ACHN (cell line): ENCODE measurements at regions not wholly inside any gene's neighbourhood (a gene's known extent, or its start where the extent isn't known, plus 50 kb on each side); places are given as distances from the start of the nearest gene placed in this dataset.

Experiments used
- DNase-seq: peaks from one replicate; pipeline ENCODE4 v3.0.0-alpha.2; 2015
- in situ Hi-C: cut with HindIII; loops from 2 replicates; pipeline ENCODE4 v1.10.0; 2017; ENCODE audit warnings: low sequenced_read_pairs, low pct_ligation_motif_present, low pct_unique_long_range_greater_than_20kb

DNA sequence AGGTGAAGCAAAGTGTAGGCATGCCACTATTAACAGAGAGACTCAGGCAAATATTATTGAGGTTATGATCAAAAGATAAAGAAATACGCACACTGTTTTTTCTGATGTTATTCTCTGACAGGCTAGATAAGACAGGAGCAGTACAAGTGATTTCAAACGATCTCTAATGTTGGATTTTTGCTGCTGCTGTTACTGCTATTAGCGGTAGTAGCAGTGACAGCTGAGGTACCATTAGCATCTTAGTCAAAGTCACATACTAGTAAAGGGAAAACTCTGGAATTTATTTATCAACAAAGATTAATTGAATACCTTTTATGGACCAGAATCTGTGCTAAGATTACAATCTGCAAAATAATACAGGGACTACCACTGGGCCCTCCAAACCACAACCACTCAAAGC lies 362.4 kb upstream of the CDH6 start:
- in situ Hi-C loops: no loop called here
- no peak for DNase-seq

DNA sequence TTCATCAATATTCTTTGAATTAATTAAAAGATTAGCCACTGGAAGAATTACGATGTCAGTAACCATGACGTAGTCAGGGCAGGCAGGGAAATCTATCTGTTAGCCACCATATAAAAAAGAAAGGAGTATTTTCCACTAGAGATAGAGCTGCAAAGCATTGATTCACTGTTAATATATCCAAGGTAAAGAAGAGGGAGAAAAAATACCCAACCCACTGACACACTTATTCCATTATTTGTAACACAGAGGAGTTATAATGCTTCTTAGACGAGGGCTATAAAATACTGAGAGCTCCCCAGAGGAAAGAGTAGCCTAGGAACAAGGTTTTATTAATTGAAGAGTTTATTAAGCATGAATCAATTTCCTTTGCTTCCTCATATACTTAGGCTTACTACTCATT lies 382.2 kb upstream of the CDH6 start:
- in situ Hi-C loops: no loop called here
- DNase-seq: no peak

DNA sequence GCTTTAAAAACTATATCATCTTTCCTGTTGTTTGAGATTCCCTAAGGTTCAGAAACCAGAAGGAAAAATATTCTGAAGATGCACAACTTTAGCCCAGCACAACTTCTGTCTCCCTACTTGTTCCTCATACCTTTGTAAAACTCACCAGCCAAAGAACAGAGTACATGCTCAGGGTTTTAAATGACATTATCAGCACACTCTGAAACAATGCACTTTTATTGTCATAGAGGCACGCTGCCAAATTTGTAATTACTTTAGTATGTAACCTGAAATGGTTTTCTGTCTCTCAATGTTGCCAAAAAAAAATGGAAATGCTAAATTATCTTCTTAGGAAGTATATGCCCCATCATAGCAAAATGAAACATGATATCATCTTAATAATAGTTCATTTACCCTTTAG lies 383.6 kb upstream of the CDH6 start:
- no peak for DNase-seq
- in situ Hi-C loops: no loop called here

DNA sequence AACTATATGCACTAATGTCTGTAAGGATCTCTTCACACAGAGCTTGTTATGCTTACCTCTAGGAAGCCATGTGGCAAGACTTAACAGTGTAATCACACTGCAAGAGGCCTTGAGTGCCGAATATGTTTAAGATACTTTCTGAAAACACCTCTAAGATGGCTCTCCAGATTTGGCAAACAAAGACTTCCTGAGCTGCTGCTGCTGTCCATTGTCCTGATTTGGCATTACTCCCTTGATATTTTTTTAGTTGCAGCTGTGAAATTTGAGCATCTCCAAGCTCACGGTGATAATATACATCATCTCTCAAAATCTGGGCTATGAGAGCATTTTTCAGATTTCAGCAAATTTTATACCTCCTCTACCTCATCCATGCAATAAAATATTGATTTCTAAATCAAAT lies 384.5 kb upstream of the CDH6 start:
- peak; percentile 3 for DNase-seq
- in situ Hi-C loops: no loop called here

DNA sequence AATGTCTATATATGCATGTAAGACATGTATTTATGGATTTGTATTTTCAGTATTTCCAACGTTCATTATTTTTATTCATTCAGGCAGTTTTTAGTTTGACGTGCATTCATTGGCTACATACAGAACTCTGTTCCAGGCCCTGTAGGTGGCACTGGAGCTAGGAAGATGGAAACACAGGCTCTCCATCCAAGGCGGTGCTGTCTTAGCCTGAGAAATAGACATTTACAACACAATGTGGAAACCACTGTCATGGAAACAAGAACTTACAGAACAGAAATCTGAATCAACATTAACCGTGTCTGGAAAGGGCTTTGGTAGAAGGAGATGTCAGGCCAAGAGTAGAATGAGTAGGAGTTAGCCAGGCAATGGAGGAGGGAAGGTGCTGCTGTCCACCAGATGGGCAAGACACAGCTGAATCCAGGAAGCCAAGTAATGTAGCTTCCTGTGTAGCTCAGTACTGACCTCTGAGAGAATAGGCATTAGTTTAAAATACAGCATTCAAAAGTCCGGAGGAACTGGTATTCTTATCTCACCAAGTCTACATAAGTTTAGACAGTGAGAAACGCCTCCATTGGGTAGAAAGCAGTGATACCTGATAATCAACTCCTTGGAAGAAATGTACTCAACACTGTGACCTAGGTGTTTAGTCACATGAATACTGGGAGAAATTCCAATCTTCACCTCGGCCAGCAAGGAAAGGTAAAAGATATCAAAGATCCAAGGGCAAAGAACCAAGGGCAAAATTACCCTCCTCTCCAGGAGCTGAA lies 388.6 kb upstream of the CDH6 start:
- in situ Hi-C loops: no loop called here
- DNase-seq: no peak

DNA sequence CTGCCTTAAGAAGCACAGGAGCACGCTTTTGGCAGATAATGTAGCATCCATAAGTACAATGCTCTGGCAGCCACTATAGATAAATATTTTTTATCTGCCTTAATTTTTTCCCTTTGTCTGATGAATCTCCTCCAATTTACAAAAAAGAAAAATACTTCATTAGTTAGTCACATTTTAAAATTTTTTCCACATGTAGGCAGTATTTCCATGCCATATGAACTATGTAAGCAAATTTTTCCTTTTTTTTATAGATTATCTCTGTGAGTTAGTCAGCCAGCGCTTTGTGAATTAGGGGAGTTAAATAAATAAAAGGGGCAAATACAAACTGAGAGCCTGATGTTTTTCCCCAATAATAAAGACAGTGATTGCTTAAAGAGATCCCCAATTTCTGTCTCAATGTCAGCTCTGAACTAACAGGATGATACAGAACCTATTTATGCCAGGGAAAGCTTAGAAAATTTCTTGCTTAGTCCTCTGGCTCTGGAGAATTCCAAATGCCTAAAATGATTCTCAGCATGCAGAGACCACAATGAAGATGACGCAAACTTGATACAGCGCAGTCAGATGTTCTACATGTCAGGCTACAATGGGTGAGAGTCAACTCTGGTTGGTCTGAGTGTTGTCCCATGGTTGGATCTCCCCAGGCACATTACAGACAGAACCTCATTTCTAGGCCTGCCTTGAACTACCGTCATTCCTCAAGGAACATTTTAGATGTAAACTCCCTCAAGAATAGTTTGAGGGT lies 390.4 kb upstream of the CDH6 start:
- DNase-seq: no peak
- in situ Hi-C loops: no loop called here

DNA sequence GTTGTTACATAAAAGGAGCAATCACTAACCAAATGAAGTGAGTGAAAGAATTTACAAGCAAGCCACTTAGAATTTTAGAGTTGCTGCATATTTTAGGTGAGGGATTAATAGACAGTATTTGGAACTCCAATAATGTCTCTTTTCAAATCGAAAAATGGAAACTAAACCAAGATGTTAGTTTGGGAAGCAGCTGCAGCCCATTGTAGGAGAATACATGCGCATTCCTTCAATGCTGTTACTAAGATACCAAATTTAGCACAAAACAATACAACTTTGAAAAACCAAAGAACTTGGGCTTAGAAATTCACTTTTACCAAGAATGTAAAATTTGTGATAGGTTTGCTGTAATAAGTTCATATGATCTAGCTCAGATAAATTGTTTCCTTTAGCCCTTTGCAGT lies 411.8 kb upstream of the CDH6 start:
- DNase-seq: no peak
- in situ Hi-C loops: no loop called here

DNA sequence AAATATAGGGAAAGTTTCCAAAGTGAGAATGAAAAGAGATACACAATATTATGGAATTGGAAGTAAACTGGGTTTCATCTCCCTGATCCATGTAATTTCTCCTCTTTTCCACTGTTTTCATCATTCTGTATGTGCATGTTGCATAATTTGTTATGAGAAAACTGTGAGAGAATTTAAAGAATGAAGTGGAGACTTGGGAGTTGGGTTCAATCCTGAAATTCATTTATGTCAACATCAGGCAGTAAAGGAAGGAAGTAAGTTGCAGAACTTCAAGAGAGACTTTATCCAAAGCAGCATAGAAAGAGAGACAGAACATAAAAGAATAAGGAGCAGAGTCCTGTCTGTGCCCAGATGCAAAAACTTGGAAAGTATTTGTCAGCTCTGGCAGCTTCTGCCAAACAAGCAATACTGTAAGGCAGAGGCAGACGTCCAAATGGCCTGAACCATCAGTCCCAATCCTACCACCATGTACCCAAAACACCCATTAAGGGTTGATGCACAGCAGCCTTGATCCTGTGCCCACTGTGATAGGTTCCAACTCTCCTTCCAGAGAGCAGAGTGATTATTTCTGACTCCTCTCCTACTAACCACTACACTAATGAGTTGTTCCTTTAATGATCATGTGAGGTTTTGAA lies 425.3 kb upstream of the CDH6 start:
- in situ Hi-C loops: no loop called here
- DNase-seq: no peak

DNA sequence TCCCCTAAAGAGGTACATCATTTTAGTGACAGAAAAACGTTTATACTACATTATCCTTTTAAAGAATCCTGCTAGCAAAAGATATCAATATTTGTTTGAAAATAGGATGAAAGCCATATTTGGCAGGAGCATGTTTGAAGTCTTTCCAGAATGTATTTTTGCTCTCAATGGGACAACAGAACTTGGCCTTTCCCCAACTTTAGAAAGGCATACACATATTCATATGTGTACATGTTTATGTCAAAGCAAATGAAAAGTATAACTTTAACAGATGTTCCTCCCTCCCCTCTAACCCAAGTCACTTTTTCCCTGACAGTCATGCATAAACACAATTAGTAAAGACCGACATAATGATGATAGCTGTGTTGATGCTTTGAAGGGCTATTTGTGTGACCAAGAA lies 427.8 kb upstream of the CDH6 start:
- no peak for DNase-seq
- in situ Hi-C loops: no loop called here

DNA sequence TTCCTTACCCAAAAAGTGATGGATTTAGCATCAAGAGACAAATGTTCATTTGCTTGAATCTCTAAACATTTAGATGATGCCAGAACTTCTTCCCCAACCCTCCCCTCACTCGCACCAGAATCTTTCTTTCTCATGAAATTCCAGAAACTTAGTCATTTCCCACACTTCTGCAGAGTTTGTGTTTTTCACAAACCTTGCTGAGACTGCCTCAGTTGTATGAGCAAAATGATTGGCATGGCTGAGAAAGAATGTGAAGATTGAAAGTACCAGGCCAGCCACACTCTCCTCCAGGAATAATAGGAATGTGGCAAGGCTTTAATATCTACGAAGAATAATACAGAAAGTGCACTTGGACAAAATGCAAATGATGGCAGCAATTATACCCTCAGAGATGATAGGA lies 428.3 kb upstream of the CDH6 start:
- in situ Hi-C loops: no loop called here
- DNase-seq: peak; percentile 87

DNA sequence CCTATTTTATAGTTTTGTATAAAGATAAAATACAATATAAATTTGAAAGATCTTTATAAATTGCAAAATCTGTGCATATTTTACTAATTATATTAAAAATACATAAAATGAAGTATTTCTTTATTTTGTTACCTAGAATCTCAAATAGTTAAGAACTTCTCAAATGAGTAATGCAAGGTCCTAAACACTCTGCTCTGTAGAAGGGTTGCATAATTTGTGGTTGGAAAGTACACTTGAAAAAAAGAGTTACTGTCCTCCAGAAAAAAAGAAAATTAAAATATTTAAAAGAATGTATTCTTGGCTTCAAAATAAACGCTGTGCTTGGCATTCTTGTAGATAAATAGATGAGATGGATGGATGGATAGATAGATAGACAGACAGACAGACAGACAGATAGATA lies 428.8 kb upstream of the CDH6 start:
- in situ Hi-C loops: no loop called here
- peak; percentile 17 for DNase-seq

DNA sequence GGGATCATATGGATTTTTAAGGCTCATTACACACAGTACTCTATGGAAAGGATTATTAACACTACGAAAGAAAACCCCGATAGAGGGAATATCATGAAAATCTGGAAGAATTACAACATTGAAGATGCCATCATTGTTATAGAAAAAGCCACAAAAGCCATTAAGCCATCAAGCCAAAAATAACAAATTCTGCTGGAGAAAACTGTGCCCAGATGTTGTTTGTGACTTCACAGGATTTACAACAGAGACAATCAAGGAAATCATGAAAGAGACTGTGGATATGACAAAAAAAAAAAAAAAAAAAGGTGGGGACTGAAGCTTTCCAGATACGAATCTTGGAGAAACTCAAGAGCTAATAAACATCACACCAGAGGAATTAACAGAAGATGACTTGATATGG lies 433.8 kb upstream of the CDH6 start:
- no peak for DNase-seq
- in situ Hi-C loops: no loop called here

DNA sequence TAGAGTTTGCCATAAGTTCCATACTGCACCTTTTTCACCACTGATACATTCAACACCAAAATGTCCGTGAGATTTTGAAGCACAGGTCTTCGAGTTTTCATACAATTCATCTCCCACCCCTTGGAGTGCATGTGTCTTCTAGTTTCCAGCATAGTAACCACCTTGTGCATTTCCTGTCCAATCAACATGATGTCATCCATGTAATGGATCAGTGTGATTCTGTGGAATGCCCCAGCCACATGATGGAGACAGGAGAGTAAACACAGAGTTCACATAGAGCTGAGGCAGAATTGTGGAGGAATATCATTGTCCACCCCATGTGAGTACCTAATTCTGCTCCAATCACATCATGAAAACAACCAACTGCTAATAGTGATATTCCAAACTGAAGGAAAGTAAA lies 441.5 kb upstream of the CDH6 start:
- in situ Hi-C loops: no loop called here
- no peak for DNase-seq

DNA sequence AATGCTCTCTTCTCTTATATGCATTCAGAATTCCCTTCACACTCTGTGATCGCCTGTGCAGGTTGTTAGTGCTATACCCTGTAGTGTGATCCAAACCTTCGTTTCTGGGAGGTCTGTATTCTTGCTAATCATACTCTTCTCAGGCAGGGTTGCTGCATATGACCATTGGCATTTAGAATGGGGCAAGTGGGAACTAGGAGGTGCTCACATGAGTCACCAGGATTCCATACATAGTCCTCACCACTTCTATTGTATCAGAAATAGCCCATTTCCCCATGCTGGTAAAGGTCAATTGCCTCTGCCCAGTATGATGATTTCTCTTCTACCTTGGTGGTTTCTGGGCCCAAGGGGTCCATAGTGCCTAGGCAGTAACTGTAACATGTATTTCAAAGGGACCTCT lies 443.5 kb upstream of the CDH6 start:
- no peak for DNase-seq
- in situ Hi-C loops: no loop called here

DNA sequence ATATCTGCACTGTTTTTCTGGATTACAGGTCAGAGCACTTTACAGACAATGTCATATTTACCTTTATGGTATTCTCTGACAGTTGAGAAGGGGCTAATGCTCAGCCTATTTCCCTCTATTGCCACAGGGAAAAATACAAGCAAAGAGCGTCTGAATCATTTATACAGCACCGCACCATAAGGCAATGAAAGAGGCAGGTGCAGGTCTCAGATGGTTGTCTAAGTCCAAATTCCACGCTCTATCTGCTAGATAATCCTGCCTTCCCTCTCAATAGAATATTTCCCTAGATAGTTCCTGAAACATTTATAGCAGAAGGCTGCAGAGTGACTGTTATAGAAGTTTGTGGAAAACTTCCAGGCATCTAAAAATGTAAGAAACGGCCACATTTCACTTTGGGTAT lies 446.1 kb upstream of the CDH6 start:
- in situ Hi-C loops: no loop called here
- DNase-seq: no peak

DNA sequence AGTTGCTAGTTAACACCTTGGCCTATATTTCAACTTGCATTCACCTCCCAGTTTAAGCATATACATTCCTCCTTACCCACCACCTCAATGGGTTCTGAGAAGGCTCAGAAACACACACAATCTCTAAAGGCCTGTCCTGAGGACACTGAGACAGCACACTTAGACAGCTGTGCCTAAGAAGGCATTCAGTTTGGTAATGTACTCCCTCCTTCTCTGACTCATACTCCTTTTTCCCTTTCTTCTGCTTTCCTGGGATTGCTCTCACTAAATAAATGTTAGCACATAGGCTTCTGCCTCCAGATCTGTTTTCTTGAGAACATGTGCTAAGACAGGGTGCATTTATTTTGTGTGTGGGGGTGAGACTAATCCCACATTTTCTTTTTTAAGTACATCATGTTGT lies 456.8 kb upstream of the CDH6 start:
- in situ Hi-C loops: no loop called here
- no peak for DNase-seq

DNA sequence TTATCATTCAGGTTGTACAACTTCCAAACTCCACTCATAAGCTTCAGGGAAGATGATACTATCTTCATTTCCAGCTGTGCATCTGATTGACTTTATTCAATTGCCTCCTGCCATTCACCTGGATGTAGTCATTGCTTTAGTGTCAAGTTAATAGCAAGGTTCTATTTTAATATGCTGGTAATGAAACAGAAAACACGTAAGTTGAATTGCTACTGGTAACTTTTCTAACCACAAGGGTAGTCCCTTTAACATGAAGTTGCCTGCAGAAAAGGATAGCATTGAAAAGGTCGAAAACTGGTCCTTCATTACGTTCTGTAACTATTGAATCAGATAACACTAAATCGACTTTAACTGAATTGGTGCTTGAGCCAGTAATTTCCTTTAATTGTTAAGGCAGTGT lies 459.4 kb upstream of the CDH6 start:
- DNase-seq: no peak
- in situ Hi-C loops: no loop called here

DNA sequence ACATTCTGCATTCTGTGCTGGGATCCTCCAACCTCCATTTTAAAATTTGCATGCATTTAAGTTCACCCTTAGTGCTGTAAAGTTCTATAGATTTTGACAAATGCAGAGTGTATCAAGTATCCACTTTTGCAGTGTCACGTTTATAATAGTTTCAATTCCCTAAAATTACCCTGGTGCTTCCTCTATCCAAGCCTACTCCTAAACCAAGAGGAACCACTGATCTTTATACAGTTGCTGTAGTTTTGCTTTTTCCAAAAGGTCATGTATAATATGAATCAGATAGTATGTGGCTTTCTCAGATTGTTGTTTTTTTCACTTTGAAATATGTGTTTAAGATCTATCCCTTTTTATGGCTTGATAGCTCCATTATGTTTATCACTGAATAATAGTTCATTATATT lies 468.4 kb upstream of the CDH6 start:
- in situ Hi-C loops: no loop called here
- DNase-seq: no peak

DNA sequence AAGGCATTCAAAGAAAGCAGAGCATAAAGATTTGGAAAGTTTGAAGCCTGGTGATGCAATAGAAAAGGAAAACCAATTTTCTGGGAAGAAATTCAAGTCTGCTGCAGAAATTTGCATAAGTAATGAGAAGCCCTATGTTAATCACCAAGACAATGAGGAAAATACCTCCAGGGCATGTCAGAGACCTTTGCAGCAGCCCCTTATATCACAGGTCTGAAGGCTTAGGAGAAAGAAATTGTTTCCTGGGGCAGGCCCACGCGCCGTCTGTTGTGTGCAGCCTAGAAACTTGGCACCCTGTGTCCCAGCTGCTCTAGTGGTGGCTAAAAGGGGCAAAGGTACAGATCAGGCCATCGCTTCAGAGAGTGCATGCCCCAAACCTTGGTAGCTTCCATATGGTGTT lies 495.3 kb upstream of the CDH6 start:
- in situ Hi-C loops: no loop called here
- no peak for DNase-seq

DNA sequence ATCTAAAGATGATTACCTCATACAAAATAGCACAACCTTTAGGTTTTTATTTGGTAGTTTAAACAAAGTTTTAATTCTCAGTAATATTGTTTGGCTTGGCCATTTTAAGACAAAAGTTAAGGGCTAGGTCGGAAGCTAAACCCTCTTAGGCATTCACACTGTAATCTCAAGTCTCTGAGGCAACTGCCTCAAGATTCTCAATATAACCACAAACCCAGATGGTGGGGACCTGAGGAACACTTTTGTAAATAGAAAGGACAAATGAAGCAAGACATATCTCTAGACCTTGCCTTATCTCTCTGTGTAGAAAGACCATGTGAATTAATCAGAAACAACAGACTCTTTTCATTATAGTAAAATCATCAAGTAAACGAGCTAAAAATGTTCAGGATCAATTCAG lies 500.2 kb upstream of the CDH6 start:
- in situ Hi-C loops: no loop called here
- no peak for DNase-seq
